SU-DHL-6 (cell line): ENCODE measurements at regions not wholly inside any gene's neighbourhood (a gene's known extent, or its start where the extent isn't known, plus 50 kb on each side); places are given as distances from the start of the nearest gene placed in this dataset.

ENCODE experiments used
- H2AFZ ChIP-seq: fragments of 200-600 bp; sonication (generic); 2 replicates; pipeline ENCODE4 v1.6.1; 2014; ENCODE audit warnings: low read depth, mild to moderate bottlenecking, moderate library complexity, mixed read lengths, antibody characterized with exemption, low read length; ENCODE audit not compliant: severe bottlenecking
- H3F3A ChIP-seq: fragments of 200-600 bp; shearing (Covaris generic); 2 replicates; pipeline ENCODE4 v1.6.0; 2016; ENCODE audit warnings: antibody characterized with exemption, mild to moderate bottlenecking; ENCODE audit not compliant: insufficient read depth
- H3K27ac ChIP-seq: fragments of 200-600 bp; sonication (generic); 2 replicates; pipeline ENCODE4 v1.5.1; 2016; ENCODE audit warnings: low read depth, mild to moderate bottlenecking, low read length, moderate library complexity, mixed read lengths
- H3K27me3 ChIP-seq: fragments of 200-600 bp; sonication (generic), shearing (Covaris generic); 2 replicates; pipeline ENCODE4 v1.6.0; 2014; ENCODE audit warnings: mild to moderate bottlenecking, low read length
- H3K36me3 ChIP-seq: fragments of 200-600 bp; sonication (generic); 2 replicates; pipeline ENCODE4 v1.6.1; 2014; ENCODE audit warnings: mild to moderate bottlenecking, low read length, mixed read lengths
- H3K4me2 ChIP-seq: fragments of 300-600, 200-600 bp; shearing (Covaris generic), sonication (generic); 2 replicates; pipeline ENCODE4 v1.6.0; 2014; ENCODE audit warnings: low read length, low read depth, mild to moderate bottlenecking; ENCODE audit not compliant: poor library complexity, severe bottlenecking
- H3K4me3 ChIP-seq: fragments of 200-600 bp; sonication (generic); 2 replicates; pipeline ENCODE4 v1.5.1; 2014; ENCODE audit warnings: antibody characterized with exemption, low read length, mild to moderate bottlenecking, mixed read lengths; ENCODE audit not compliant: insufficient read depth, poor library complexity, severe bottlenecking
- H3K79me2 ChIP-seq: fragments of 200-600 bp; sonication (generic); 2 replicates; pipeline ENCODE4 v1.6.1; 2014; ENCODE audit warnings: mild to moderate bottlenecking, low read length, moderate library complexity; ENCODE audit not compliant: insufficient read depth
- H3K9ac ChIP-seq: fragments of 200-600 bp; sonication (generic); 2 replicates; pipeline ENCODE4 v1.7.0; 2014; ENCODE audit warnings: mild to moderate bottlenecking, low read length
- H3K9me2 ChIP-seq: fragments of 200-600 bp; sonication (generic); replicated peaks from 2 replicates; pipeline ENCODE4 v1.6.1; 2014; ENCODE audit warnings: low read length; ENCODE audit not compliant: insufficient read depth
- H3K9me3 ChIP-seq: fragments of 200-600 bp; sonication (generic); 2 replicates; pipeline ENCODE4 v1.6.1; 2014; ENCODE audit warnings: low read length, mixed read lengths; ENCODE audit not compliant: insufficient read depth
- H4K20me1 ChIP-seq: fragments of 200-600 bp; sonication (generic); 2 replicates; pipeline ENCODE4 v1.6.1; 2014; ENCODE audit warnings: low read depth, mild to moderate bottlenecking, antibody characterized with exemption, low read length, moderate library complexity, mixed read lengths
- EZH2phosphoT487 ChIP-seq: fragments of 200-600 bp; sonication (generic), shearing (Covaris generic); conservative IDR thresholded peaks from 2 replicates; pipeline ENCODE4 v1.6.1; 2018; ENCODE audit warnings: mild to moderate bottlenecking, antibody characterized with exemption, low read length, moderate library complexity, mixed read lengths
- TF ChIP-seq, protein P1 (sequence below): fragments of 200-600 bp; sonication (generic); IDR thresholded peaks from one replicate; pipeline ENCODE4 v1.5.1; 2017; ENCODE audit warnings: antibody characterized with exemption, mild to moderate bottlenecking, low read length, moderate library complexity; ENCODE audit not compliant: insufficient read depth, poor library complexity, severe bottlenecking

DNA sequence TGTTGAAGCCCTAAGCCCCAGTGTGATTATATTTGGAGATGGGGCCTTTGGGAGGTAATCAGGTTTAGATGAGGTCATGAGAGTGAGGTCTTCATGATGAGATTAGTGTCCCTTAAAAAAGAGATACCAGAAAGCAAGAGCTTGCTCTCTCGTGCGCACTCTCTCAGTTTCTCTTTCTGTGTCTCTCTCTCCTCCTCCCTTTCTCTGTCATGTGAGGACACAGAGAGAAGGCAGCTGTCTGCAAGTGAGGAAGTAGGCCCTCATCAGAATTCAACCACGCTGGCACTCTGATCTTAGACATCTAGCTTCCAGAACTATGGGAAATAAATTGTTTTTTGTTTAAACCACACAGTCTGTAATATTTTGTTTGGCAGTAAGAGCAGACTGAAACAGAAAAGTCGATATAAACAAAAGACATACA is 180.5 kb downstream of the IBTK start:
- Histone ChIP-seq H3K27me3 (no peaks in the 10 kb centered on the region), H3K9me2 (no peaks in the 10 kb centered on the region), H2AFZ (no peak overlapping the region), H4K20me1 (no peaks in the 10 kb centered on the region), H3K36me3 (no peaks in the 10 kb centered on the region), H3K9ac (no peak overlapping the region), H3K27ac (no peak overlapping the region), H3K4me2 (no peak overlapping the region), H3K79me2 (no peaks in the 10 kb centered on the region), H3F3A (no peaks in the 10 kb centered on the region), H3K9me3 (no peaks in the 10 kb centered on the region), H3K4me3 (no peak overlapping the region)
- TF ChIP-seq, protein P1, sequence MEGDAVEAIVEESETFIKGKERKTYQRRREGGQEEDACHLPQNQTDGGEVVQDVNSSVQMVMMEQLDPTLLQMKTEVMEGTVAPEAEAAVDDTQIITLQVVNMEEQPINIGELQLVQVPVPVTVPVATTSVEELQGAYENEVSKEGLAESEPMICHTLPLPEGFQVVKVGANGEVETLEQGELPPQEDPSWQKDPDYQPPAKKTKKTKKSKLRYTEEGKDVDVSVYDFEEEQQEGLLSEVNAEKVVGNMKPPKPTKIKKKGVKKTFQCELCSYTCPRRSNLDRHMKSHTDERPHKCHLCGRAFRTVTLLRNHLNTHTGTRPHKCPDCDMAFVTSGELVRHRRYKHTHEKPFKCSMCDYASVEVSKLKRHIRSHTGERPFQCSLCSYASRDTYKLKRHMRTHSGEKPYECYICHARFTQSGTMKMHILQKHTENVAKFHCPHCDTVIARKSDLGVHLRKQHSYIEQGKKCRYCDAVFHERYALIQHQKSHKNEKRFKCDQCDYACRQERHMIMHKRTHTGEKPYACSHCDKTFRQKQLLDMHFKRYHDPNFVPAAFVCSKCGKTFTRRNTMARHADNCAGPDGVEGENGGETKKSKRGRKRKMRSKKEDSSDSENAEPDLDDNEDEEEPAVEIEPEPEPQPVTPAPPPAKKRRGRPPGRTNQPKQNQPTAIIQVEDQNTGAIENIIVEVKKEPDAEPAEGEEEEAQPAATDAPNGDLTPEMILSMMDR = no peak
- no peak for TF ChIP-seq EZH2phosphoT487

- Histone ChIP-seq H4K20me1 (no peaks in the 10 kb centered on the region), H3K79me2 (no peaks in the 10 kb centered on the region), H3F3A (no peaks in the 10 kb centered on the region), H3K9me3 (no peaks in the 10 kb centered on the region), H3K27ac (no peak overlapping the region), H3K9me2 (no peaks in the 10 kb centered on the region), H3K27me3 (no peaks in the 10 kb centered on the region), H3K4me3 (no peak overlapping the region), H3K4me2 (no peak overlapping the region), H3K36me3 (no peaks in the 10 kb centered on the region), H3K9ac (no peak overlapping the region), H2AFZ (no peak overlapping the region)
- TF ChIP-seq EZH2phosphoT487 = no peak
- TF ChIP-seq, protein P1 = no peak
Observed at GRCh38 chr6:82066196-82066595, 181.3 kb downstream of the IBTK start.

GRCh38 chr6:82063574-82063973 is 184.0 kb downstream of the IBTK start:
- Histone ChIP-seq H3K36me3 (no peaks in the 10 kb centered on the region), H3K9ac (no peak overlapping the region), H3K27ac (no peak overlapping the region), H3K4me3 (no peak overlapping the region), H3K4me2 (no peak overlapping the region), H3F3A (no peaks in the 10 kb centered on the region), H3K9me3 (no peaks in the 10 kb centered on the region), H3K27me3 (no peaks in the 10 kb centered on the region), H2AFZ (no peak overlapping the region), H3K79me2 (no peaks in the 10 kb centered on the region), H4K20me1 (no peaks in the 10 kb centered on the region), H3K9me2 (no peaks in the 10 kb centered on the region)
- TF ChIP-seq, protein P1 = no peak
- no peak for TF ChIP-seq EZH2phosphoT487
